ENCODE measurements at regions not wholly inside any gene's neighbourhood (a gene's known extent, or its start where the extent isn't known, plus 50 kb on each side); places are given as distances from the start of the nearest gene placed in this dataset.
"Not testable (repeated sequence)": the region's sequence is repeated elsewhere in the genome, so short reads cannot be mapped to it uniquely, and the experiment has no call there.

DNA sequence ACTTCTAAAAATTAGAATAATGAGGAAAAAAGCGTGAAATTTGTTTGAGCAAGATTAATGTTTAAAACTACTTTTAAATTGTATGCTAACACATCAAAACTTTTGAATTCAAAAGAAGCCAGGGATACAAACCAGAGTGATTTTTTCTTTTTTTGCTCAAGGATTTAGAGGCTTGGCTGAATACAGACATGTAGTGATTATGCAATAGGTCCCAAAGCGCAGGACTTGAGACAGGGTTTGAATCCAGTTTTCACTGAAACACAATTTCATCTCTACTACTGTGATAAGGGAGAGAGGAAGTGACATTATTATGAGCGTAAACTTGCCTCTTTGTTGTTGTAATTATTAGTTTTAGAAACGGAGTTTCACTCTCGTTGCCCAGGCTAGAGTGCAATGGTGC, 207.3 kb downstream of the ZNF33B start:
- Mint-ChIP-seq H3K4me3 (no peak overlapping the region), H3K27me3 (peaks cover 3% of the 10 kb centered on the region), H3K9me3 (no peaks in the 10 kb centered on the region), H3K36me3 (no peaks in the 10 kb centered on the region), H3K27ac (no peak overlapping the region), H3K4me1 (no peaks in the 10 kb centered on the region)

DNA sequence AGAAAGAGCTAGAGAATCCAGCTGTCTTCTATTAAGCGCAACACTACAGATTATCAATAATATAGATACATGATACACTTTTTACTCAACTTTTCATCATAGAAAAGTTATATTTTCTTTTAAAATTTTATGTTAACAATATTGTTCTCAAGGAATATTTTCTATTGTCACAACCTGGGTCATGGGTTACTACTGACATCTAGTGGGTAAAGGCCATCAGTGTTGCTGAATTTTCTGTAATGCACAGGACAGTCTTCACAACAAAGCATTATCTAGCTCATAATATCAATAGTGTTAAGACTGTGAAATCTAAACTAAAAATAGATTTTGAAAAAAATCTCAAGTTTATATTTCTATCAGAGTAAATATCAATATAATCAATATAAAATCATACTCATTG, 209.8 kb downstream of the ZNF33B start:
- H3K27ac Mint-ChIP-seq, result no peak overlapping the region
- peaks cover 7% of the 10 kb centered on the region for H3K27me3 Mint-ChIP-seq

DNA sequence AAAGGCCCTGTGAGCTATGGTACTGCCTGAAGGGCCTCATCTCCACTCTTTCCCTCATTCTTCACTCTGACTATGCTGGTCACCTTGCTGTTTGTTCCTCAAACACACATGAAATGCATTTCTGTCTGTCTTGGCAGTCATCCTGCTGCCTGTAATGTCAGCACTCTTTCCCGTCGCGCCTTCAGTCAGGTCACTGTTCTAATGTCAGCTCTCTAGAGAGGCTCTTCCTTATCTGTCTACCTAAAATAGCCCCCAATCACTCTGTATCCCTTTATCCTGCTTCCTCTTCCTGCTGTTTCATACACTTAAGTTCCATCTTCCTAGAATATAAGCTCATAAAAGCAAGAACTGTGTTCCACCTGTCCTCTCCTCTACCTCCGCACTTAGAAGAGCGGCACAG, 215.5 kb downstream of the ZNF33B start:
- Mint-ChIP-seq H3K27ac (no peak overlapping the region), H3K4me3 (no peak overlapping the region), H3K4me1 (no peaks in the 10 kb centered on the region), H3K36me3 (no peaks in the 10 kb centered on the region), H3K27me3 (peaks cover 4% of the 10 kb centered on the region), H3K9me3 (no peaks in the 10 kb centered on the region)

More for the DNA sequence above, 209.8 kb downstream of the ZNF33B start:
- no peak overlapping the region for H3K4me3 Mint-ChIP-seq
- no peaks in the 10 kb centered on the region for H3K4me1 Mint-ChIP-seq
- H3K9me3 Mint-ChIP-seq, result no peaks in the 10 kb centered on the region
- H3K36me3 Mint-ChIP-seq, result no peaks in the 10 kb centered on the region

DNA sequence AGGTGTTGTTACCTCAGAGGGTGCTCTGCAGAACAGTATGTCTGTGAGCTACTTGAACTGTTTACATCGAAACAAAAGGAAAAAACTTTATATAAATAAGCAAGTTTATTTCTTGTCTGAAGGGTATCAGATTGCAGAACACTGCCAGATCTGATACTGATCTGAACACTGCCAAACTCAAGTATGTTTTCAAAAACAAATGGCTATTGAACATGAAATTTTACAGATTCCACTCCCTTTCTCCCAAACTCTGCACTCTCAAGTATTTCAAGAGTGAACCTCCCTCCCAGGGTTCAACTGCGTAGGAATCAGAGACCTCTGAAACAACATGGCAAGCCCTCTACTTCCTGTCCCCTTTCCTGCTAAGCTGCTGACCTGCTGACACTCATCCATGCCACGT, 216.6 kb downstream of the ZNF33B start:
- H3K27ac Mint-ChIP-seq, result no peak overlapping the region

DNA sequence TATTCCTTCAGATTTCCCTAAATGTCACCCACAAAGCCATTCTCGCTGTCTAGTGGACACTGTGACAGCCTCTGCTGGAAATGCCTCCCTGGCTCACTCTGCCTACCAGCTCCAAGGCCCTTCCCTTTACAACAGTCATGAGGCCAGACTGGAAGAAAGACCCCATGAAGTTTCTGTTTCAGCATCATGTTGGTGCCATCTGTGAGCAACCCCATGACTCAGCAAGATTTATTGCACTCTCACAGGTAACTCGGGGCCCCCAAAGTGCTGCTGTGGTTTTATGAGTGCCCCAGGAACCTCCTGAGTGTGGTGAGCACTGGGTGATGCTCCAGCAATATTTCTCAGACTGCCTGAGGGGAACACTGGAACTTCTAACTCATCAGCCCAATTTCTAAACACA, 218.6 kb downstream of the ZNF33B start:
- Mint-ChIP-seq H3K4me3 (no peak overlapping the region), H3K36me3 (no peaks in the 10 kb centered on the region), H3K4me1 (no peaks in the 10 kb centered on the region), H3K27ac (no peak overlapping the region), H3K9me3 (no peaks in the 10 kb centered on the region), H3K27me3 (peaks cover 4% of the 10 kb centered on the region)

More for the DNA sequence above, 216.6 kb downstream of the ZNF33B start:
- no peaks in the 10 kb centered on the region for H3K9me3 Mint-ChIP-seq
- H3K36me3 Mint-ChIP-seq, result no peaks in the 10 kb centered on the region
- H3K27me3 Mint-ChIP-seq, result peaks cover 4% of the 10 kb centered on the region
- no peak overlapping the region for H3K4me3 Mint-ChIP-seq
- no peaks in the 10 kb centered on the region for H3K4me1 Mint-ChIP-seq

DNA sequence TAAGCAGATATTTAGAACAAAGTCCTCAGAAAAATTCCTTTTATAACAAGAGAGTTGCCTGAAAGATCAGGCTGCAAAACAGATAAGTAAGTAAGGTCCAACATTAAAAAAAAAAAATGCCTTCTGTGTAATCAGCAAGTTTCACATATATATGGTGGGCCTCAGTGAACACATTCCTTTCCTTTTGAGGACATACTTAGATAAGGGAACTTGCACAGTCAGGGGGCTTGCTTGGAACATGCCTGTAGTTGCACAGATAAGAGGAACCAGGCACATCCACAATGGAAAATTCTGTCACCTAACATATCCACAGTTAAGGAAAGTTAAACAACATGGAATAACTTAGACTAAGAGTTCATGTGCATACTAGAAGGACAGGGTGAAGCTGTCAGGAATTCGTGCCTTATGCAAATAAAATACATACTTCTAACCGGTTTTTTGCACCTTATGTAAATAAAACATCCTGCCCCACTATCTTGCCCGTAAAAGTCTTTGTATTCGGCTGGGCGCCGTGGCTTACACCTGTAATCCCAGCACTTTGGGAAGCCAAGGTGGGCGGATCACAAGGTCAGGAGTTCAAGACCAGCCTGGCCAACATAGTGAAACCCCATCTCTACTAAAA, 257.3 kb downstream of the ZNF33B start:
- Mint-ChIP-seq H3K4me3 (no peak overlapping the region), H3K27me3 (no peaks in the 10 kb centered on the region), H3K9me3 (peaks cover 9% of the 10 kb centered on the region), H3K36me3 (no peaks in the 10 kb centered on the region), H3K4me1 (no peaks in the 10 kb centered on the region), H3K27ac (no peak overlapping the region)

DNA sequence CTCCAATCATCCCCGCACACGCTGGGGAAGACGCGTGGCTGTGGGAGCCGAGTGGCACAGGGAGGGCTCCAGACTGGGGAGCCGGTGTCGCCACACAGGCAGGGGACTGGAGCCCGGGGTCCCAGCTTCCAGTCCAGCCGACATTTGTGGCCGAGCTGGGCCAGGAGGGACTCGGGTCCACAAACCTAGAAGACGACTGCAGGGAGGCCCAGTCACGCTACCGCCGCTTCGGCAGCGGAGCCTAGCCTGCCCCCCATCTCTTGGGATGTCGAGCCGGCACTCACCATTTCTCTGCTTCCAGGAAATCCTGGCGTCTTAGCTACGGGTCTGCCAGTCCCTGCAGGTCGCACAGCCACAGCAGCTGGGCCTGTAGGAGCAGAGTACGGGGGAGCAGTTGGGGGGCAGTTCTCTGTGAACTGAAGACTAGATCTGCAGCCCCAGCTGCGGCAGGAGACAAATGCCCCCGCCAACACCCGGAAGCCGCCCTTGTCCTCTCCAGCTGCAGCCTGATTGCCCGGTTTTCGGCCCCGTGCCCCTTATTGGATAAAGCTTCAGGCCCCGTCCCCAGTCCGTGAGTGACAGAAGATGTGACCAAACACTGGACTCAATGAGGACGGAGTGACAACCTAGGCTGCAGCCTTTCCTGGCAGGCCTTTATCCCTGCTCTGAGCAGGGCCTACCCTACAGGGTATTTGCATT, 270.7 kb downstream of the ZNF33B start:
- peaks cover 17% of the 10 kb centered on the region for H3K9me3 Mint-ChIP-seq
- H3K36me3 Mint-ChIP-seq, result no peaks in the 10 kb centered on the region
- no peak overlapping the region for H3K27ac Mint-ChIP-seq
- peaks cover 10% of the 10 kb centered on the region for H3K27me3 Mint-ChIP-seq
- H3K4me3 Mint-ChIP-seq, result no peak overlapping the region
- H3K4me1 Mint-ChIP-seq, result no peaks in the 10 kb centered on the region

DNA sequence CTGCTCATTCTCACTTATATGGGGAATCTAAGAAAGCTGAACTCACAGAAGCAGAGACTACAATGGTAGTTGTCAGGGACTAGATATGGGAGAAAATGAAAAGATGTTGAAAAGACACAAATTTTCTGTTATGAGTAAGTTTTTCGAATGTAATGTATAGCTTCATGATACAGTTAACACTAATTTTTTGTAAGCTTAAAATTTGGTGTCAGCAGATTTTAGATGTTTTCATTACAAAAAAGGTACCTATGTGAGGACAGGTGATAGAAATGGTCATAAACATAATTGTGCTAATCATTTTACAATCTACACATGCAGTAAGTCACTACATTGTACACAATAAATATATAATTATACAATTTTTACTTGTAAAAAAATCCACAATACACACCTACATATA, 286.6 kb downstream of the ZNF33B start:
- H3K36me3 Mint-ChIP-seq, result no peaks in the 10 kb centered on the region
- peaks cover 6% of the 10 kb centered on the region for H3K9me3 Mint-ChIP-seq
- H3K27ac Mint-ChIP-seq, result no peak overlapping the region
- no peak overlapping the region for H3K4me3 Mint-ChIP-seq
- no peaks in the 10 kb centered on the region for H3K27me3 Mint-ChIP-seq
- no peaks in the 10 kb centered on the region for H3K4me1 Mint-ChIP-seq

DNA sequence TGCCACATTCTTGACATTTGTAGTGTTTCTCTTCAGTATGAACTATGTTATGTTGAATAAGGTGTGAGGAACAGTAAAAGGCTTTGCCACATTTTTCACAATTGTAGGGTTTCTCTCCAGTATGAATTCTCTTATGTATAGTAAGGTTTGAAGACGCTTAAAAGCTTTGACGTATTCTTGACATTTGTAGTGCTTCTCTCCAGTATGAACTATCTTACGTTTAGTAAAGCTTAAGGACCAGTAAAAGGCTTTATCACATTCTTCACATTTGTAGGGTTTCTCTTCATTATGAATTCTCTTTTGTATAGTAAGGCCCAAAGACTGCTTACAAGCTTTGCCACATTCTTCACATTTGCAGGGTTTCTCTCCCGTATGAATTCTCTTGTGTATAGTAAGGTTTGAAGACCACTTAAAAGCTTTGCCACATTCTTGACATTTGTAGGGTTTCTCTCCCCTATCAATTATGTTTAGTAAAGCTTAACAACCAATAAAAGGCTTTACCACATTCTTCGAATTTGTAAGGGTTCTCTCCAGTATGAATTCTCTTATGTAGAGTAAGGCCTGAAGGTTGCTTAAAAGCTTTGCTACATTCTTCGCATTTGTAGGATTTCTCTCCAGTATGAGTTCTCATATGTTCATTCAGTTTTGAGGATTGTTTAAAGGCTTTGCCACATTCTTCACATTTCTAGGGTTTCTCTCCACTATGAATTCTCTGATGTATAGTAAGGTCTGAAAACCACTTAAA, 301.6 kb downstream of the ZNF33B start:
- H3K36me3 Mint-ChIP-seq, result peaks cover 17% of the 10 kb centered on the region
- H3K4me3 Mint-ChIP-seq, H3K27me3 Mint-ChIP-seq, H3K27ac Mint-ChIP-seq, H3K4me1 Mint-ChIP-seq: not testable (repeated sequence)
- H3K9me3 Mint-ChIP-seq, result peaks cover 20% of the 10 kb centered on the region

DNA sequence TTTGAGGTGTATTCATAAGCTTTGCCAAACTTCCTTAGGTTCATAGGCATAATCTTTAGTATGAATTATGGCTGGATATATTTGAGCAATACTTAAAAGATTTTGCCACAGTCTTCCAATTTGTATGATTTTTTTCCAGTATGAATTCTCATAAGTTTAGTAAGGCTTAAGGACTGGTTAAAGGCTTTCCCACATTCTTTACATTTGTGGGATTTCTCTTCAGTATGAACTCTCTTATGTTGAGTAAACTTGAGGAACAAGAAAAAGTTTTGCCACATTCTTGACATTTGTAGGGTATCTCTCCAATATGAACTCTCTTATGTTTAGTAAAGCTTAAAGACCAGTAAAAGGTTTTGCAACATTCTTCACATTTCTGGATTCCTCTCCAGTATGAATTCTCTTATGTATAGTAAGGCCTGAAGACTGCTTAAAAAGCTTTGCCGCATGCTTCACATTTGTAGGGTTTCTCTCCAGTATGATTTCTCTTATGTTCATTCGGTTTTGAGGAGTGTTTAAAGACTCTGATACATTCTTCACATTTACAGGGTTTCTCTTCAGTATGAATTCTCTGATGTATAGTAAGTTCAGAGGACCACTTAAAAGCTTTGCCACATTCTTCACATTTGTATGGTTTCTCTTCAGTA, 302.6 kb downstream of the ZNF33B start:
- H3K27me3 Mint-ChIP-seq, H3K4me1 Mint-ChIP-seq, H3K4me3 Mint-ChIP-seq, H3K27ac Mint-ChIP-seq: not testable (repeated sequence)
- peaks cover 18% of the 10 kb centered on the region for H3K36me3 Mint-ChIP-seq
- H3K9me3 Mint-ChIP-seq, result peaks cover 20% of the 10 kb centered on the region

DNA sequence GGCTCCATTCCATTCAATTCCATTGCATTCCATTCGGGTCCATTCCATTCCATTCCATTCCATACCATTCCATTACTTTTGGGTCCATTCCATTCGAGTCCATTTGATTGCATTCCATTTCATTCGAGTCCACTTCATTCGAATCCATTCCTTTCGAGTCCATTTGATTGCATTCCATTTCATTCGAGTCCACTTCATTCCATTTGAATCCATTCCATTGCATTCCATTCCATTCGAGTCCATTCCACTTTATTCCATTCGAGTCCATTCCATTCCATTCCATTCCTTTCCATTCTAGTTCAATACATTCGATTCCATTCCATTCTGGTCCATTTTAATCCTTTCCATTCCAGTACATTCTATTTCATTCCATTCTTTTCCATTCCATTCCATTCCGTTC, 334.0 kb downstream of the ZNF33B start:
- H3K36me3 Mint-ChIP-seq, result peaks cover 53% of the 10 kb centered on the region
- no peak overlapping the region for H3K27ac Mint-ChIP-seq
- peaks cover 48% of the 10 kb centered on the region for H3K9me3 Mint-ChIP-seq
- no peaks in the 10 kb centered on the region for H3K4me1 Mint-ChIP-seq
- no peaks in the 10 kb centered on the region for H3K27me3 Mint-ChIP-seq
- no peak overlapping the region for H3K4me3 Mint-ChIP-seq

DNA sequence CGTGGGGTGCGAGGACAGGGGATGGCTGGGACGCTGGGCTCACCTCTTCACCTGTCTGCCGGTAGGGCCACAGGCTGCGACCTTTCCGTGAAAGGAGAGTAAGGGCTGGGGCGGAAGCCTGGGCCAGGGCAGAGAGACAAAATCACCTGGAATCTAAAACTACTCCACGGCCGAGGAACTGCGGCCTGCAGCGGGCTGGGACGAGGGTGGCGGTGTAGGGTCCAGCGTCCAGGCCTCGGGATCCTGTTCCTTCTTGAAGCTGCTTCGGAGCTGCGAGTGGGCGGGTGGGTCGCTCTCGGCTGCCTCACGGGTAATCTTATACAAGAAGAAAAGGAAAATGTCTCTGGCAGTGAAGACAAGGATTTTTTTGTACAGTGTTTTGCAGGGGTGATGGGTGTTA, 356.5 kb downstream of the ZNF33B start:
- not testable (repeated sequence) for H3K27me3 Mint-ChIP-seq, H3K36me3 Mint-ChIP-seq, H3K4me3 Mint-ChIP-seq, H3K9me3 Mint-ChIP-seq, H3K4me1 Mint-ChIP-seq, H3K27ac Mint-ChIP-seq

DNA sequence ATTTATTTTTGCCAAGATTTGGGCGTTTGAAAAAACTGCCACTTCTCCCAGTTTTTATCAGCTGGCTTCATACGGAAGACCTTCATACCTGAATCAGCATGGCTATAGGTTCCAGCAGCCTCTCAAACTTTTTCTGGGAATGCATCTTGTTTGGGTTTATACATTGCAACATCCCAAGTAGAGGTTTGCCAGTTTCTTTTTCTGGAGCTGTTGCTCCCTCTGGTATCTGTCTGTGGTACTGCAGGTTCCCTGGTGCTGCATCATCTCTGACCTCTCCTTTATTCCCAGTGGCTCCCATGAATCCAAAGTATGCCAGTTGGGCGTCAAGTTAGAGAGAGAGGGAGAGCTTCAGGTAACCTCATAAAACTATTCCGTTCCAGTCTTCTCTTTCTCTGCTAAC, 368.6 kb downstream of the ZNF33B start:
- H3K27ac Mint-ChIP-seq, H3K27me3 Mint-ChIP-seq, H3K9me3 Mint-ChIP-seq, H3K4me1 Mint-ChIP-seq, H3K36me3 Mint-ChIP-seq, H3K4me3 Mint-ChIP-seq: not testable (repeated sequence)

DNA sequence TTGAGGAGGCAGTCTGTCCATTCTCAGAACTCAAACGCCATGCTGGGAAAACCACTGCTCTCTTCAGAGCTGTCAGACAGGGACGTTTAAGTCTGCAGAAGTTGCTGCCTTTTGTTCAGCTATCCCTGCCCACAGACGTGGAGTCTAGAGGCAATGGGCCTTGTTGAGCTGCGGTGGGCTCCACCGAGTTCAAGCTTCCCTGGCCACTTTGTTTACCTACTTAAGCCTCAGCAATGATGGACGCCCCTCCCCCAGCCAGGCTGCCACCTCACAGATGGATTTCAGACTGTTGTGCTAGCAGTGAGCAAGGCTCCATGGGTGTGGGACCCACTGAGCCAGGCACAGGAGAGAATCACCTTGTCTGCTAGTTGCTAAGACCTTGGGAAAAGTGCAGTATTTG, 375.1 kb downstream of the ZNF33B start:
- H3K4me3 Mint-ChIP-seq, H3K27me3 Mint-ChIP-seq, H3K36me3 Mint-ChIP-seq, H3K4me1 Mint-ChIP-seq, H3K27ac Mint-ChIP-seq: not testable (repeated sequence)
- H3K9me3 Mint-ChIP-seq, result peaks cover 15% of the 10 kb centered on the region

DNA sequence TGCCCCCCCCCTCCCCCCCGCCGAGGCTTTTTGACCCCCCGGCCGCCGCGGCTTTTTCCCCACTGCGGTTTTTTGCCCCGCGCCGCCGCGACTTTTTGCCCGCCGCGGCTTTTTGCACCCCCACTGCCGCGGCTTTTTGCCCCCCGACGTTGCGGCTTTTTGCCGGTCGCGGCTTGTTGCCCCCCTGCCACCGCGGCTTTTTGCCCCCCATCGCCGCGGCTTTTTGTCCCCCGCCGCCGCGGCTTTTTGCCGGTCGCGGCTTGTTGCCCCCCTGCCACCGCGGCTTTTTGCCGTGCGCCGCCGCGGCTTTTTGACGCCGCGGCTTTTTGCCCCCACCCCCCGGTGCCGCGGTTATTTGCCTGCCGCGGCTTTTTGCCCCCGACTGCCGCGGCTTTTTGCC, 395.4 kb downstream of the ZNF33B start:
- H3K36me3 Mint-ChIP-seq, H3K27ac Mint-ChIP-seq, H3K4me1 Mint-ChIP-seq, H3K4me3 Mint-ChIP-seq: not testable (repeated sequence)
- H3K9me3 Mint-ChIP-seq, result peaks cover 13% of the 10 kb centered on the region
- peaks cover 28% of the 10 kb centered on the region for H3K27me3 Mint-ChIP-seq

All from activated naive CD4-positive, alpha-beta T cell treated with anti-CD3 and anti-CD28 coated beads, Interleukin-2, amount 50 U/mL, for 24 hours (primary cell).